ENCODE measurements at regions not wholly inside any gene's neighbourhood (a gene's known extent, or its start where the extent isn't known, plus 50 kb on each side); places are given as distances from the start of the nearest gene placed in this dataset.

GRCh38 chr4:26160591-26160990 lies 160.2 kb upstream of the RBPJ start:
- Mint-ChIP-seq H3K4me1 (ENCODE audit: low read depth, unreplicated experiment) (peaks cover 6% of the 10 kb centered on the region), H3K4me3 (ENCODE audit: unreplicated experiment) (no peak overlapping the region), H3K36me3 (ENCODE audit: insufficient read depth, unreplicated experiment) (no peaks in the 10 kb centered on the region), H3K27ac (ENCODE audit: unreplicated experiment) (no peak overlapping the region), H3K27me3 (ENCODE audit: insufficient read depth, unreplicated experiment) (no peaks in the 10 kb centered on the region), H3K9me3 (ENCODE audit: unreplicated experiment) (no peaks in the 10 kb centered on the region)
- no peaks in the 10 kb centered on the region for H3K27me3 ChIP-seq (replicated peaks; ENCODE audit: control insufficient read depth, insufficient read depth, low read length)
- POLR2A ChIA-PET = no interaction called here
- CTCF ChIA-PET = interaction anchor here (0.9 kb wide), 1 partner anchor 78 kb away, joined by 3 read pairs; no protein-coding TSS in a partner anchor
- H3K4me3 ChIP-seq (ENCODE audit: low read depth, low read length) = no peak overlapping the region
- no peaks in the 10 kb centered on the region for H3K4me1 ChIP-seq
- intact Hi-C loops (cut with micrococcal nuclease; ENCODE audit: unreplicated experiment) = no loop called here
- no TSS peak for BruUV-seq (replicated peaks)
- TF ChIP-seq, protein P1, sequence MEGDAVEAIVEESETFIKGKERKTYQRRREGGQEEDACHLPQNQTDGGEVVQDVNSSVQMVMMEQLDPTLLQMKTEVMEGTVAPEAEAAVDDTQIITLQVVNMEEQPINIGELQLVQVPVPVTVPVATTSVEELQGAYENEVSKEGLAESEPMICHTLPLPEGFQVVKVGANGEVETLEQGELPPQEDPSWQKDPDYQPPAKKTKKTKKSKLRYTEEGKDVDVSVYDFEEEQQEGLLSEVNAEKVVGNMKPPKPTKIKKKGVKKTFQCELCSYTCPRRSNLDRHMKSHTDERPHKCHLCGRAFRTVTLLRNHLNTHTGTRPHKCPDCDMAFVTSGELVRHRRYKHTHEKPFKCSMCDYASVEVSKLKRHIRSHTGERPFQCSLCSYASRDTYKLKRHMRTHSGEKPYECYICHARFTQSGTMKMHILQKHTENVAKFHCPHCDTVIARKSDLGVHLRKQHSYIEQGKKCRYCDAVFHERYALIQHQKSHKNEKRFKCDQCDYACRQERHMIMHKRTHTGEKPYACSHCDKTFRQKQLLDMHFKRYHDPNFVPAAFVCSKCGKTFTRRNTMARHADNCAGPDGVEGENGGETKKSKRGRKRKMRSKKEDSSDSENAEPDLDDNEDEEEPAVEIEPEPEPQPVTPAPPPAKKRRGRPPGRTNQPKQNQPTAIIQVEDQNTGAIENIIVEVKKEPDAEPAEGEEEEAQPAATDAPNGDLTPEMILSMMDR (IDR thresholded peaks at IDR 0.05; ENCODE audit: insufficient read depth in 1 of 2, low read depth in 1 of 2, low read length in 1 of 2, severe bottlenecking in 1 of 2, unreplicated experiment in 1 of 2) = no peak
- no peaks in the 10 kb centered on the region for H3K9me3 ChIP-seq
- no peaks in the 10 kb centered on the region for H3K36me3 ChIP-seq (ENCODE audit: control insufficient read depth, insufficient read depth, low read length)
- no peak for DNase-seq

GRCh38 chr4:26161030-26161824 lies 159.6 kb upstream of the RBPJ start:
- Histone ChIP-seq H3K4me1 (no peaks in the 10 kb centered on the region), H3K9me3 (no peaks in the 10 kb centered on the region), H3K36me3 (ENCODE audit: control insufficient read depth, insufficient read depth, low read length) (no peaks in the 10 kb centered on the region), H3K4me3 (ENCODE audit: low read depth, low read length) (no peak overlapping the region), H3K27me3 (replicated peaks; ENCODE audit: control insufficient read depth, insufficient read depth, low read length) (no peaks in the 10 kb centered on the region)
- intact Hi-C loops (cut with micrococcal nuclease; ENCODE audit: unreplicated experiment) = loop anchor here (1.0 kb wide), 1 partner anchor 79 kb away; no protein-coding TSS in a partner anchor
- Mint-ChIP-seq H3K36me3 (ENCODE audit: insufficient read depth, unreplicated experiment) (no peaks in the 10 kb centered on the region), H3K9me3 (ENCODE audit: unreplicated experiment) (no peaks in the 10 kb centered on the region), H3K27me3 (ENCODE audit: insufficient read depth, unreplicated experiment) (no peaks in the 10 kb centered on the region), H3K4me3 (ENCODE audit: unreplicated experiment) (no peak overlapping the region), H3K4me1 (ENCODE audit: low read depth, unreplicated experiment) (peaks cover 6% of the 10 kb centered on the region), H3K27ac (ENCODE audit: unreplicated experiment) (no peak overlapping the region)
- CTCF ChIA-PET = interaction anchor here (0.5 to 1.1 kb wide), 7 partner anchors 13 to 335 kb away, joined by 3 to 12 read pairs (median 4); no protein-coding TSS in a partner anchor
- POLR2A ChIA-PET = interaction anchor here (0.5 kb wide), 1 partner anchor 158 kb away, joined by 3 read pairs; no protein-coding TSS in a partner anchor
- TF ChIP-seq, protein P1 (IDR thresholded peaks at IDR 0.05; ENCODE audit: insufficient read depth in 1 of 2, low read depth in 1 of 2, low read length in 1 of 2, severe bottlenecking in 1 of 2, unreplicated experiment in 1 of 2) = peak; percentile 24 to 61
- no TSS peak for BruUV-seq (replicated peaks)
- DNase-seq = peak in 1 of 2 experiments; percentile 11

DNA sequence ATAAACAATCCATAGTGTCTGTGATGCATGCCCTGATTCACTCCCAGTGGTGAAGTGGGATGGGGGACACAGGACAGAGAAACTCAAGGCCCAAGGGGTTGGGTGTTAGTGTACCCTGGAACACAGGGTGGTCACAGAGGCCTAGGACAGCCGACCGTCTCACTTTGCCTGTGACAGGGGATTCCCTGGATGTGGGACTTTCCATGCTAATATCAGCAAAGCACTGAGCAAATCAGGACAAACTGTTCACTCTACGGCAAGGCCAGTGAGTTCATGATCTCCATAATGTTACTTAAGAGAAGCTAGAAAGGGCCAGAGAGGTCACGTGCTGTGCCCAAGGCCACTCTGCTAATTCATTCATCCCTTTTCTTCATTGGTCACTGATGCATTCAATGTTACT lies 158.7 kb upstream of the RBPJ start:
- no peaks in the 10 kb centered on the region for H3K36me3 Mint-ChIP-seq (ENCODE audit: insufficient read depth, unreplicated experiment)
- H3K4me3 Mint-ChIP-seq (ENCODE audit: unreplicated experiment) = no peak overlapping the region
- POLR2A ChIA-PET = interaction anchor here (0.5 kb wide), 1 partner anchor 157 kb away, joined by 3 read pairs; no protein-coding TSS in a partner anchor
- intact Hi-C loops (cut with micrococcal nuclease; ENCODE audit: unreplicated experiment) = no loop called here
- DNase-seq = no peak
- no peaks in the 10 kb centered on the region for H3K27me3 Mint-ChIP-seq (ENCODE audit: insufficient read depth, unreplicated experiment)
- Histone ChIP-seq H3K36me3 (ENCODE audit: control insufficient read depth, insufficient read depth, low read length) (no peaks in the 10 kb centered on the region), H3K9me3 (no peaks in the 10 kb centered on the region), H3K27me3 (replicated peaks; ENCODE audit: control insufficient read depth, insufficient read depth, low read length) (no peaks in the 10 kb centered on the region), H3K4me3 (ENCODE audit: low read depth, low read length) (no peak overlapping the region), H3K4me1 (no peaks in the 10 kb centered on the region)
- no TSS peak for BruUV-seq (replicated peaks)
- H3K27ac Mint-ChIP-seq (ENCODE audit: unreplicated experiment) = no peak overlapping the region
- CTCF ChIA-PET = interaction anchor here (0.5 to 1.1 kb wide), 4 partner anchors 12 to 336 kb away, joined by 4 to 12 read pairs (median 6); no protein-coding TSS in a partner anchor
- H3K9me3 Mint-ChIP-seq (ENCODE audit: unreplicated experiment) = no peaks in the 10 kb centered on the region
- H3K4me1 Mint-ChIP-seq (ENCODE audit: low read depth, unreplicated experiment) = peaks cover 6% of the 10 kb centered on the region
- TF ChIP-seq, protein P1 (IDR thresholded peaks at IDR 0.05; ENCODE audit: insufficient read depth in 1 of 2, low read depth in 1 of 2, low read length in 1 of 2, severe bottlenecking in 1 of 2, unreplicated experiment in 1 of 2) = no peak
